Nephron (organoid): ENCODE measurements at regions not wholly inside any gene's neighbourhood (a gene's known extent, or its start where the extent isn't known, plus 50 kb on each side); places are given as distances from the start of the nearest gene placed in this dataset.

Experiments
- H3K27ac Mint-ChIP-seq, 3 experiments: 2 replicates each; pipeline ENCODE4 v1.8.0; 2020; ENCODE audit warnings: mixed read lengths in 3 of 3, mild to moderate bottlenecking in 2 of 3, moderate library complexity in 1 of 3
- H3K27me3 Mint-ChIP-seq: 2 replicates; pipeline ENCODE4 v1.8.0; 2021; ENCODE audit warnings: low read depth, mild to moderate bottlenecking, moderate library complexity, mixed read lengths
- H3K36me3 Mint-ChIP-seq: 2 replicates; pipeline ENCODE4 v1.8.0; 2020; ENCODE audit warnings: low read depth, mixed read lengths
- H3K4me1 Mint-ChIP-seq: 2 replicates; pipeline ENCODE4 v1.8.0; 2020; ENCODE audit warnings: mixed read lengths
- H3K4me3 Mint-ChIP-seq, 3 experiments: 2 replicates each; pipeline ENCODE4 v1.8.0; 2020; ENCODE audit warnings: mild to moderate bottlenecking in 3 of 3, mixed read lengths in 3 of 3, moderate library complexity in 2 of 3
- H3K9me3 Mint-ChIP-seq: 2 replicates; pipeline ENCODE4 v1.8.0; 2020; ENCODE audit warnings: mixed read lengths
- TF ChIP-seq, protein P1 (sequence below), 3 experiments: fragments of 200-600 bp; sonication (generic); IDR thresholded peaks; one replicate each; pipeline ENCODE4 v1.5.0; 2021; ENCODE audit warnings: antibody characterized with exemption in 3 of 3; ENCODE audit not compliant: unreplicated experiment in 3 of 3

DNA sequence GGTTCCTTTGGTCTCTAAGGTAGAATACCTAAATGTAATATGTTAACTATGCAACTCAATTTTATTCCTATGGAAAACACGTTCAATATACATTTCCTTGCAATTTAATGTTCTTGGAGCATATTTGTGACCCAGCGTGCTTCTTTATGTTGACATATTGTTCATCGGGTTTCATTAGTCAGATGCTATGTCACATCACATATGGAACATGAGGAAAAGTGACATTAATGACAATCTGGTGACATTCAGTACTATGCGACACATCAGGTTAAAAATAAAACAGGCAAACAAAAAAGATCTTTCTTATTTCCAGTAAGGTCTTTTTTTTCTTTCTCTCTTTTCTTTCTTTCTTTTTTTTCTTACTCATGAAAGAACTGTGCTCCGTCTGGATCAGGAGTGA lies 135.6 kb upstream of the SMIM21 start:
- H3K9me3 Mint-ChIP-seq: no peaks in the 10 kb centered on the region
- TF ChIP-seq, protein P1, sequence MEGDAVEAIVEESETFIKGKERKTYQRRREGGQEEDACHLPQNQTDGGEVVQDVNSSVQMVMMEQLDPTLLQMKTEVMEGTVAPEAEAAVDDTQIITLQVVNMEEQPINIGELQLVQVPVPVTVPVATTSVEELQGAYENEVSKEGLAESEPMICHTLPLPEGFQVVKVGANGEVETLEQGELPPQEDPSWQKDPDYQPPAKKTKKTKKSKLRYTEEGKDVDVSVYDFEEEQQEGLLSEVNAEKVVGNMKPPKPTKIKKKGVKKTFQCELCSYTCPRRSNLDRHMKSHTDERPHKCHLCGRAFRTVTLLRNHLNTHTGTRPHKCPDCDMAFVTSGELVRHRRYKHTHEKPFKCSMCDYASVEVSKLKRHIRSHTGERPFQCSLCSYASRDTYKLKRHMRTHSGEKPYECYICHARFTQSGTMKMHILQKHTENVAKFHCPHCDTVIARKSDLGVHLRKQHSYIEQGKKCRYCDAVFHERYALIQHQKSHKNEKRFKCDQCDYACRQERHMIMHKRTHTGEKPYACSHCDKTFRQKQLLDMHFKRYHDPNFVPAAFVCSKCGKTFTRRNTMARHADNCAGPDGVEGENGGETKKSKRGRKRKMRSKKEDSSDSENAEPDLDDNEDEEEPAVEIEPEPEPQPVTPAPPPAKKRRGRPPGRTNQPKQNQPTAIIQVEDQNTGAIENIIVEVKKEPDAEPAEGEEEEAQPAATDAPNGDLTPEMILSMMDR (IDR thresholded peaks at IDR 0.05; ENCODE audit: unreplicated experiment in 3 of 3): no peak
- no peaks in the 10 kb centered on the region for H3K36me3 Mint-ChIP-seq
- no peak overlapping the region for H3K27ac Mint-ChIP-seq
- H3K4me3 Mint-ChIP-seq: no peak overlapping the region
- peaks cover 5% of the 10 kb centered on the region for H3K4me1 Mint-ChIP-seq
- H3K27me3 Mint-ChIP-seq: peaks cover 5% of the 10 kb centered on the region

DNA sequence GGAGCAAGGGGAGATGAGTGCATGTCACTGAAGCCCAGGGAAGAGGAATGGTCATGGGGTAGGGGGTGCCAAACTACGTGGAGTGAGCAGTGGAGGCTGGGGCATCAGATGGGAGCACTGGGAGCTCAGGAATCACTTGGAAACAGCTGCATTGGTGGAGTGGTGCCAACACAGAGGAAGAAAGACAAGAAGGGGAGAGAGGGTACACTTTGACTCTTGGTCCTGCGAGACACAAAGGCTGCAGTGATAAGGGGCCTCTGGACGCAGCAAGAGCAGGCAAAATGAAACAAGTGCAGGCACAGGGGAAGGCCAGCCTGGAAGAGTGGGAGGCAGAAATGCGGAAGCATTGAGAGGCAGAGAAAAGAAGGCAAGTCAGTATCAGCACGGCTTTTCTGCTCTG lies 134.7 kb upstream of the SMIM21 start:
- no peaks in the 10 kb centered on the region for H3K9me3 Mint-ChIP-seq
- peaks cover 5% of the 10 kb centered on the region for H3K4me1 Mint-ChIP-seq
- no peak overlapping the region for H3K27ac Mint-ChIP-seq
- peaks cover 5% of the 10 kb centered on the region for H3K27me3 Mint-ChIP-seq
- TF ChIP-seq, protein P1 (IDR thresholded peaks at IDR 0.05; ENCODE audit: unreplicated experiment in 3 of 3): no peak
- H3K36me3 Mint-ChIP-seq: no peaks in the 10 kb centered on the region
- no peak overlapping the region for H3K4me3 Mint-ChIP-seq

DNA sequence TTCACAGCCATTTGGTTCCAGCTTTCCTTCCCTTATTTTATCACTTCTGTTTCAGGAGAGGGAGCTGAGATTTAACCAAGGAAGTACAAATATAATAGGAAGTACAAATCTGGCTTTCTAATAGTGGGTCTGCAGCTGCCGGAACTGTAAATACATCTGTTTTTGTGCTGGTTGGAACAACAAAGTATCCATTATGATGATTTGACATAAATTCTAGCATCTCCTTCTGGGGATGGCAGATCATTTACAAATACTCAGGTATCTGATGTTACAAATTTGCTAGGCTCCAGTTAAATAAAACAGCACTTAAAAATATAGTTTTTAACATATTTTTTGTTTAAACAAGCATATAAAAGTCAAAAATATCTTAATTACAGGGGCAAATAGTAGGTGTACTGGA lies 131.3 kb upstream of the SMIM21 start:
- H3K4me3 Mint-ChIP-seq: no peak overlapping the region

DNA sequence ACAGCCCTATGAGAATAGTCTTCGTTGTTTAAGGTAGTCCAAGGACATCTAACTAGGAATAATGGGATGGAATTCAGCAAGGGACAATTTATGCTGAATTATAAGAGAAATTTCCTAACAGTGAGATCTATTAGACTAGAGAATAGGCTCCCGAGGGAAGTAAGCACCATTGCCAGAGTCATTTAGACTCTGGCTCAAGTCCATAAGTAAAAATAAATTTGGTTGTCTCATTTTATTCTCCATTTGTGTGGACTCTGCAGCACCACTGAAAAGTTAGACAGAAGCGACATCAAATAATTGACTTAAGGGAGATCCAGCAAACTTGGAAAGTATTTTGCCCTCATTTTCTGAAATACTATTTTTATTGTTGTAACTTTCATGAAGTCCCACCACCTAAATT lies 129.3 kb upstream of the SMIM21 start:
- no peaks in the 10 kb centered on the region for H3K9me3 Mint-ChIP-seq
- no peak overlapping the region for H3K4me3 Mint-ChIP-seq
- peaks cover 23% of the 10 kb centered on the region for H3K4me1 Mint-ChIP-seq
- H3K36me3 Mint-ChIP-seq: no peaks in the 10 kb centered on the region
- TF ChIP-seq, protein P1 (IDR thresholded peaks at IDR 0.05; ENCODE audit: unreplicated experiment in 3 of 3): no peak
- no peak overlapping the region for H3K27ac Mint-ChIP-seq
- H3K27me3 Mint-ChIP-seq: peaks cover 3% of the 10 kb centered on the region

More for the DNA sequence above, 131.3 kb upstream of the SMIM21 start:
- no peaks in the 10 kb centered on the region for H3K36me3 Mint-ChIP-seq
- peaks cover 3% of the 10 kb centered on the region for H3K27me3 Mint-ChIP-seq
- no peak overlapping the region for H3K27ac Mint-ChIP-seq
- TF ChIP-seq, protein P1 (IDR thresholded peaks at IDR 0.05; ENCODE audit: unreplicated experiment in 3 of 3): no peak
- H3K4me1 Mint-ChIP-seq: peaks cover 27% of the 10 kb centered on the region
- no peaks in the 10 kb centered on the region for H3K9me3 Mint-ChIP-seq

DNA sequence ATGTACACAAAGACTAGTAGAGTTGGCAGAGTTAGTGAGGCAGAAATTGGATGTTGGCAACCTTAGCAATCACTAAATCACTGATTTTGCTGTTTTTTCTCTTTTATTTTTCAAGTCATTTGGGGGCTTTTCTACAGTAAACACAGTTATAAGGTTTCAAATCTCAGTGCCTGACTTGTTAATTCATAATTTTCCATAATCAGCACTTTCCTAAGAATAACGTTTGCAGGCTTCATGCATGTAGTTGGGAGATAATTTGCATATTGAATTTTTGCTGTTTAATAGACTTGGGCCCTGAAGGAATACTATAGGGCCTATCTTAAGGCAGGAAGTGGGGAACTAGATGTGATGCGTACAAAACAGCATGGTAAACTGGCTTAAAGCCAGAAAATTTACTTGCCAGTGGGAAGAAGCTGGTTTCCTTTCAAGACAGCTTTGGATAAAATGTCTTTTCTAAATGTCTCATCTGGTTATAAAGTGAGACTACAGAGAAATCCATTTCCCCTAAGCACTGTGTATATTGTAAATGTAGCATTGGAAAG lies 127.2 kb upstream of the SMIM21 start:
- no peaks in the 10 kb centered on the region for H3K36me3 Mint-ChIP-seq
- H3K27me3 Mint-ChIP-seq: peaks cover 3% of the 10 kb centered on the region
- peak overlapping the region in 1 of 3 experiments; percentile 54 for H3K27ac Mint-ChIP-seq
- H3K9me3 Mint-ChIP-seq: no peaks in the 10 kb centered on the region
- peaks cover 36% of the 10 kb centered on the region for H3K4me1 Mint-ChIP-seq
- TF ChIP-seq, protein P1 (IDR thresholded peaks at IDR 0.05; ENCODE audit: unreplicated experiment in 3 of 3): no peak
- no peak overlapping the region for H3K4me3 Mint-ChIP-seq

DNA sequence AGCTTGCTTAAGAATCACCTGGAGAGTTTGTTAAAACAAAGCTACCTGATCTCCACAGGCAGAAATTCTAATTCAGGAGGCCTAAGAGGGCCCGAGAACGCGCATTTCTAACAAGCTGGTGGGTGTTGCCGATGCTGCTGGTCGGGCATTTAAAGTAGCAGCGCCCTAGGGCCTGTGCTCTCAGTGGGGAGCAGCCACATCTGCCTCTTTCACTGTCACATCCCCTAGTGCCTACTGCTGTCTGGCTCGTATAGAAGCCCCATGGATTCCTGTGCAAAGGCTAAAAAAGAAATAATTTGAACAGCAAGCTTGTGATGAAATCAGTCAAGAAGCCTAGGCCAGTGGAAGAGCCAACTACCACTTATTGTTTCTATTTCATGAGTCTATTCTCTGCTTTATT lies 126.7 kb upstream of the SMIM21 start:
- Mint-ChIP-seq H3K27ac (peak overlapping the region in 1 of 3 experiments; percentile 54), H3K4me3 (no peak overlapping the region), H3K36me3 (no peaks in the 10 kb centered on the region), H3K27me3 (peaks cover 3% of the 10 kb centered on the region), H3K9me3 (no peaks in the 10 kb centered on the region), H3K4me1 (peaks cover 40% of the 10 kb centered on the region)
- TF ChIP-seq, protein P1 (IDR thresholded peaks at IDR 0.05; ENCODE audit: unreplicated experiment in 3 of 3): no peak
